Right ventricle myocardium inferior (tissue), 1 donor: ENCODE measurements at regions not wholly inside any gene's neighbourhood (a gene's known extent, or its start where the extent isn't known, plus 50 kb on each side); places are given as distances from the start of the nearest gene placed in this dataset.
"Not testable (repeated sequence)": the region's sequence is repeated elsewhere in the genome, so short reads cannot be mapped to it uniquely, and the experiment has no call there.

Experiments
- ATAC-seq: fragments of 200-7000 bp; cut with Tn5 transposase; one replicate; pipeline ENCODE4 v1.9.1; 2020; ENCODE audit warnings: mild to moderate bottlenecking, moderate library complexity
- DNase-seq: peaks from one replicate; pipeline ENCODE4 v3.0.0; 2021; ENCODE audit errors: missing footprints
- intact Hi-C: fragments of 100-400 bp; cut with DNase I; formaldehyde crosslinking; loops from one replicate; pipeline ENCODE4 v1.11.0; 2022
- donor health status: DM: no; HTN: yes; CAD: no; lungs with severe emphysema.

DNA sequence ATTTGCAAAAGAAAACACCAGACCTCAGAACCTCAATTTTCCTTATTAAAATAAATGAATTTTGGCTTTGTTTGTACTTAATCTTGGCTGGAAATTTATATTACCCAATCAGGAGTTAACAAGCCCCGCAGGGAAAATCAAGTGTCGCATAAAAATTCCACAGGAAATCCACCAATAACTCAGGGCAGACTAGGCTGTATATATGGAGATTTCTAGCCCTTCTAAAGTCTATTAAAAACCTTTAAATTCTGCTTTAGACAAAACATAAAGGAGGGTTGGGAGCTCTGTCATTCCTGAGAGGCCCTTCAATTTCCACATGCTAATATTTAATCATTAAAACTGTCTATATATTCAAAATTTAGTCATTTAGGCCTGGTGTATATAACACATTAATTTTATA lies 434.7 kb downstream of the CDH11 start:
- DNase-seq (no peak), ATAC-seq (no peak)
- intact Hi-C loops: no loop called here

DNA sequence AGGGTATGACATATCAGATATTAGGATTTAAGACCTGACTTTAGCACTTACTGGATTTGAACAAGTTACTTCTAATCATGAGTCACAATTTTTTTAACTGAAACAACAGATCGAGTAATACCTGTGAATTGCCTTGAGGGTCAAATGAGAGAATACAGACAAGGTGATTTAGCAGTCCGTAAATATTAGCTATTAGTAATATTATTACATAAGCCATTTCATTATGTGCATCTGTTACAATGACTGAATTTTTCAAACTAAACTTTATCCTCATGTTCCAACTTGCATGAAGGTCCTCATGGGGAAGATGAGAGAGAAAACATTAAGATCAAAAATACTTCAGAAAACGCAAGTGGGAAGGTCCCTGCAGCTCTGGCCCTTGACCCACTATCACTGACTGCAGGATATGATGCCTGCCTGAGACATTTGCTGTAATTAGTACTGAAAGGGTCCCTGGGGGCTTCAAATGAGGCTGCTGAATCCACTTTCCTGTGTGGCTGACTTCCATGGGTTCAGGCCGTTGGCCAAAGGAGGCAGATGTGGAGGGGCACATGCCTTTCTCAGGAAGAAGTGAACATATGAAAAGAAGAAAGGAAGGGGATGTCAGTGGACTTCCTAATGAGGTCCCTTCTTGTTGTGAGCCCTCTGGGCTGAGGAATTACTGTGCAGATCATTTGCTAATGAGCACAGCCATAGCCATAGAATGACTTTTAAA lies 441.7 kb downstream of the CDH11 start:
- intact Hi-C loops: no loop called here
- ATAC-seq (no peak), DNase-seq (no peak)

DNA sequence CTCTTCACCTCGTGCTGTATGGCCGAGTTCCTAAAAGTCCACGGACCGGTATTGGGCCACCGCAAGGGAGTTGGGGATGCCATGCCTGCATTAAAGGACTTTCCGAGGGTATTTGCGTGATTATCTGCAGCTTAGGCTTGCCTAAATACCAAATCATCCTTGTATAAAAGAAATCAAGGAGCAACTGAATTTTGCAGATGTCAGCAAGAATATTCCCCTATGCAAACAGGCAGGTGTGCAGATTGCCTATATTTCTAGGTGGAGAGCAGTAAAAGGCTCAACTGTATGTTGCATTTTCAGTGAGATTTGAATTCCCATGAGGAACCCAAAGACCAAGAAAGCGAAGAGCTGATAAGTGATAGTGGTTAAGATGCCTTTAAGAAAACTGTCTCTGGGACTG lies 452.3 kb downstream of the CDH11 start:
- DNase-seq (no peak), ATAC-seq (no peak)
- intact Hi-C loops: no loop called here

DNA sequence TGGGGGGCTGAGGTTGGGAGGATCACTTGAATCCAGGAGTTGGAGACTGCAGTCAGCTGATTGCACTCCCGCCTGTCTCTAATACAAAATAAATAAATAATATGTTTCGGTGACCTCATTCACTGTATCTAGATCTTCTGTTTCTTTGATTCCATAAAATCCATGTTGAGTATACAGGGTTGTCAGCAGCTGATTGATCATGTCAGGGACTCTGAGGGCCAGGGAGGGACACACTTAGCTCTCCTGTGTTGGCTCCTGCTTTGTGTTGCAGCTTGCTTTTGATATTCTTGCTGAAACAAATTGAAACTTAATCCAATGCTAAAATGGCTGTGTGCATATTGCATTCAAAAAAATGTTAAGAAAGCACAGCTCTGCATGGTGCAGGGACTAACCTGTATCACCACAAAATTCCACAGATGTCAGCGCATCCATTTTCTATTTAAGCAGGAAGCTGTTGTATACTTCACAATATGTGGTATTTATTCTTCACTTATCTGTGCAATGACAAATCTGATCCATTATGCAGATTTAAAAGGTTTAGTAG lies 454.5 kb downstream of the CDH11 start:
- DNase-seq (no peak), ATAC-seq (no peak)
- intact Hi-C loops: no loop called here

DNA sequence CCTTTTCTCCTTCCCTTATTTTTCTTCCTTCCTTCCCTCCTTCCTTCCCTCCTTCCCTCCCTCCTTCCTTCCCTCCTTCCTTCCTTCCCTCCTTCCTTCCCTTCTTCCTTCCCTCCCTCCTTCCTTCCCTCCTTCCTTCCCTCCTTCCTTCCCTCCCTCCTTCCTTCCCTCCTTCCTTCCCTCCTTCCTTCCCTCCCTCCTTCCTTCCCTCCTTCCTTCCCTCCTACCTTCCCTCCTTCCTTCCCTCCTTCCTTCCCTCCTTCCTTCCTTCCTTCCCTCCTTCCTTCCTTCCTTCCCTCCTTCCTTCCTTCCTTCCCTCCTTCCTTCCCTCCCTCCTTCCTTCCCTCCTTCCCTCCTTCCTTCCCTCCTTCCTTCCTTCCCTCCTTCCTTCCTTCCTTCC lies 459.6 kb downstream of the CDH11 start:
- DNase-seq, ATAC-seq, intact Hi-C loops: not testable (repeated sequence)

DNA sequence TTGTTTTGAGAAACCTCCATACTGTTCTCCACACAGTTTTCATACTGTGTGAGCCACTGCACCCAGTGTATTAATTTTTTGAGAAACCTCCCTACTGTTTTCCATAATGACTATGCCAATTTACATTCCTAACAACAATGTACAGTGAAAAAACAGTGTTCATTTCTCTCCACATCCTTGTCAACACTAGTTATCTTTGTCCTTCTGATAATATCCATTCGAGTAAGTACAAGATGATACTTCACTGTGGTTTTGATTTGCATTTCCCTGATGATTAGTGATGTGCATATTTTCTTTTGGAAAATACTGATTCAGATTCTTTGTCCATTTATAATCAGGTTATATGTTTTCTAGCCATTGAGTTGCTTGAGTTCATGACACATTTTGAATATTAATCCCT lies 462.0 kb downstream of the CDH11 start:
- ATAC-seq (no peak), DNase-seq (no peak)
- intact Hi-C loops: no loop called here

DNA sequence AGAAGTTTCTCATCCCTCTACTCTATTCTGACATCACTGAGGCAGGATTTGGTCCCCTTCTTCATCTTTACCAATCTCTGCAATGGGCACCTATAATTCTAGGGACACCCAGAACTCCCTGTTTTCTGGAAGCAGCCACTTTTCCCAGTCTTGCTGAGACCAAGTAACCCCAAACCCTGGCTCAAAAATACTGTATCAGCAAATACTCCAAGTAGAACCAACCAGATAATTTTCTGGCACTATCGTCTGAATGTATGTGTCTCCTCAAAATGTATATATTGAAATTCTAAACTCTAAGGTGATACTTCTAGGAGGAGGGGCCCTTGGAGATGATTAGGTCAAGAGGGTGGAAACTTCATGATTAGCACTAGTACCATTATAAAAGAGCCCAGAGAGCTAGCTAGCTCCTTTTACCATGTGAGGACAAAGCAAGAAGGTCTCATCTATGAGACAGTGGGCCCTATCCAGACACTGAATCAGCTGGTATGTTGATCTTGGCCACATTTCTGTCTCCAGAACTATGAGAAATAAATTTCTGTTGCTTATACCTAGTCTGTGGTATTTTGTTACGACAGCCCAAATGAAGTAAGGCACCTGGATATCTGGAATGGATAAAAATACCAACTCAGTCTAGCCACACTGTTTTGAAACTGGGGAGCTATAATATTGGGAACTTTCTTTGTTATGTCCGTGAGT lies 464.4 kb downstream of the CDH11 start:
- no peak for DNase-seq
- ATAC-seq: no peak
- intact Hi-C loops: no loop called here

DNA sequence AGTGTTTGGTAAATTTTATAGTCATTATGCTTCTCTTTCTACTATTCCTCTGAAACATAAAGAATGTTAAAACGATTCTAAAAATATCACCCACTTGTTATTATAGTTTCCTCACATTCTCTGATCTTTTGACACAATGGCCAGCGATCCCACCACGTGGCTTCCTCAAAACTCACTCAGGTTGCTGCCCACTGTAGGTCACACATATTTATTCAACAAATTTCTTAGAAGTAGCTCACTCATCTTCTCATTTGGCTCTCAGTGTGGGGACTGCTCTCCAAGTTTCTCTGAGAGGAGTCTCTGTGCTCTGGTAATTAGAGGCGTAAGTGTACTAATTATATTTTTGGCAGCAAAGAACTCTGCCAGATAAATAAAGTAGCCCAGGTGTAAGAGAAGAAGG lies 465.4 kb downstream of the CDH11 start:
- intact Hi-C loops: no loop called here
- ATAC-seq: no peak
- no peak for DNase-seq

DNA sequence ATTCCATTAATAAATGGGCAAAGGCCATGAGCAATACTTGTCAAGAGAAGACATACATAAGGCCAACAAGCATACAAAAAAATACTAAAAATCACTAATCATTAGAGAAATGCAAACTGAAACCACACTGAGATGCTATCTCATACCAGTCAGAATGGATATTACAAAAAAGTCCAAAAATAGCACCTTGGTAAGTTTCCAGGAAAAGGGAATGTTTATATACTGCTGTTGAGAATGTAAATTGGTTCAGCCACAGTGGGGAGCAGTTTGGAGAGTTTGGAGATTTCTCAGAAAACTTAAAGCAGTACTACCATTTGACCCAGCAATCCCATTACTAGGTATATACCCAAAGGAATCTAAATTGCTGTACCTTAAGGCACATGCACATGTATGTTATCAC lies 467.7 kb downstream of the CDH11 start:
- intact Hi-C loops: no loop called here
- ATAC-seq: no peak
- DNase-seq: no peak

DNA sequence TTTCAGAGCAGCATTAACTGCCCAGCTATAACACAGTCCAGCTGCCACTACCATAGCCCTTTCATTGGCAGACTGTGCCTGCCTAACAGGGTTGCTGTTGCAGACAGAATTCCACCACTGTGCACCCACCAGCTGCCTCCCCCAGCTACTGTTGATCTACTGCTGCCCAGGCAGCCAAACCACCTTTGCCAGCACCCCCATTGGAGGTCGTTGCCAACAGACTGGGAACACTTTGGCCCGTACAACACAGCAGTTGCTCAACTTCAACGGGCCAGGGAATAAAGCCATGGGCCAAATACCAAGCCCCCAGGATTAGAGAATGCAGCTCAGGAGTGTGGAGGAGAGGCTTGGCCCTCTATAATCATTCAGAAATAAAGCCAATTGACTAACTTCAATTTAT lies 473.6 kb downstream of the CDH11 start:
- intact Hi-C loops: no loop called here
- ATAC-seq (no peak), DNase-seq (no peak)

DNA sequence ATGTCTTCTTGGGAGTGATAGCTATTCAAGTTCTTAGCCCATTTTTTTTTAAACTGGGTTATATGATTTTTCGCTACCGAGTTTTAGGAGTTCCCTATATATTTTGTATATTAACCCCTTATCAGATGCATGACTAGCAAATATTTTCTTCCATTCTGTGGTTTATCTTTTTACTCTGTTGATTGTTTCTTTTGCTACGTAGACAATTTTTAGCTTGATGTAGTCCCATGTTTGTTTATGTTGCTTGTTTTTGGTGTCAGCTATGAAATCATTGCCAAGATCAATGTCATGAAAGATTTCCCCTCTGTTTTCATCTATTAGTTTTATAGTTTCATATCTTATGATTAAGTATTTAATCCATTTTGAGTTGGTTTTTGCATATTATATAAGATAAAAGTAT lies 480.5 kb downstream of the CDH11 start:
- ATAC-seq (no peak), DNase-seq (no peak)
- intact Hi-C loops: no loop called here

DNA sequence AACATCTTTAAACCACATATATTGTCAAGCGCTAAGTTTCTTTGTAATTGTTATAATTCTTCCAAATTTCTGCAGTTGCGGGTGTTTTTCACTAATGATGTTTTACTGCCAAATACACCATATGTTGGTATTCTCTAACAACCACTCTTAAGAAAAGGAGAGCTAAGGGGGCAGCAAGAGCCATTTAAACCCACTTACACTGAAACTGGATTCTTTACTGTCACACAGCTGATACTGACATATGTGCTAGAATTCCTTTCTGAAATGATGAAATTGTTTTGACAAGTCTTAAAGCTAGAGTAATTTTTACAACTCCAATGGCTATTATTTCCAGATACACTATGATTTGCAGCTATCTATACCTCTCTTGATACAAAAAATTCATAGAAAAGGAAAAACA lies 483.1 kb downstream of the CDH11 start:
- DNase-seq: no peak
- ATAC-seq: no peak
- intact Hi-C loops: no loop called here

DNA sequence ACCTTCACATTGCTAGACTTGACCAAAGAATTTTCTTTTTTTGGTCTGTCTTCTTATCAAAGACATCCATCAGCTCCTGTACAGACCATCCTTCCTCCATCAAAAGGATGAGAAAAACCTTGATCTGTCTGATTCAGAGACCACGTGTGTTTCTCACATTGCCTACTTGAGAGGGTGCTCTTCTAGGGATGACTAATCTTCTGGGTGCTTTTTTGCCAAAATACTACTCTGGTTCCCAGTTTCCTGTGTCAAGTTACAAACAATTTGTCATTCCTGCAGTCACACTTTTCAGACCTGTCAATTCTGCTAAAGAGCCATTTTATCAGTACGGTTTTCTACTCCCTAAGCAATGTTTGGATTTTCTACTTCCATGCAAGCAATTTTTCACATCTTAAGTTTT lies 492.2 kb downstream of the CDH11 start:
- ATAC-seq (no peak), DNase-seq (no peak)
- intact Hi-C loops: no loop called here

DNA sequence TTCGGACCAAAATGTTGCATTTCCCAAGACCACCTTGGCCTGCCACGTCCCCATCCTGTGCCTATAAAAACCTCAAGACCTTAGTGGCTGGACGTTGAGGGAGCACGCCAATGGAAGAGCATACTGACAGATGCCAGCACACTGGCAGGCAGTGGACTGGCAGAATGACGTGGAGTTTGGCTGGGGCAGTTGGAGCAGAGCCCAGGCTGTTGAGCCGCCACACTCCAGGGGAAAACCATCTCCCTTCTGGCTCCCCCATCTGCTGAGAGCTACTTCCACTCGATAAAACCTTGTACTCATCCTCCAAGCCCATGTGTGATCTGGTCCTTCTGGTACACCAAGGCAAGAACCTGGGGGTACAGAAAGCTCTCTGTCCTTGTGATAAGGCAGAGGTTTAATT lies 494.1 kb downstream of the CDH11 start:
- intact Hi-C loops: no loop called here
- DNase-seq (peak; percentile 75), ATAC-seq (peak; percentile 85)

DNA sequence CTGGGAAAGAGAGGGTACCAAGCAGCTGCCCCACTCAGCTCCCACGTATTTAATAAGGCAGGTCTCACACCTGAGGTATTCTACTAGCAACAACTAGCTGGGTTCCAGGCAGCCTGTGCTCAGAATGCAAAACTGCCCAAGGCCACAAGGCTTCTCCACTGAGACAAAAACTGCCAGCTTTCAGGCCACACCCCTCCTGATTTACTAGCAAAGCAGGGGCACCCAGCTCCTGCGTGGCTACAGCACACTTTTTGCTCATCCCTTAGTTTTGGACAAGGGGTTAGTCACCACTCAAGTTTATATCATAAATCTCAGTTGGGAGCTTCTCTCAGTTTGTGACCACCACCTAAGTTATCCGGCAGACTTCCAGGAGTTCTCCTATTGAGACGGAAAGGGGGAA lies 494.6 kb downstream of the CDH11 start:
- no peak for ATAC-seq
- intact Hi-C loops: no loop called here

DNA sequence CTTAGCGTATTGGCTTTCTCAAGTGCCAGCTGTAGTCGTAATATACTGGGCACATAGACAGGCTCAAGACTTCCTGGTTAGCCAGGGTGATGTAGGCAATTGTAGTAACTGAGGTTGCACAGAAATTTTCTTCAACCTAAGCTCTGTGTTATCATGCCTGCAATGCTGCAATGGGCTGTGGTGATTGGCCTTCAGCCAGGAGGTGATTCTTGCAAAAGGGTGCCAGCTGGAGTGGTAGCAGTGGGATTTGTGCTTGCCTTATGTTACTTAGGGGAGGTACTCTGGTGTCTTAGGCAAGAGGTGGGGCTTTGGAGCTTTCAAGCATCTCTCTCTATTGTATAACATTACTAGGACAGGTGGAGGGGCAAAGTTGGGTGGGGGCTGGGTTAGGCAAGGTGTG lies 495.1 kb downstream of the CDH11 start:
- DNase-seq (no peak), ATAC-seq (no peak)
- intact Hi-C loops: no loop called here

More for the DNA sequence above, 494.6 kb downstream of the CDH11 start:
- DNase-seq: no peak

DNA sequence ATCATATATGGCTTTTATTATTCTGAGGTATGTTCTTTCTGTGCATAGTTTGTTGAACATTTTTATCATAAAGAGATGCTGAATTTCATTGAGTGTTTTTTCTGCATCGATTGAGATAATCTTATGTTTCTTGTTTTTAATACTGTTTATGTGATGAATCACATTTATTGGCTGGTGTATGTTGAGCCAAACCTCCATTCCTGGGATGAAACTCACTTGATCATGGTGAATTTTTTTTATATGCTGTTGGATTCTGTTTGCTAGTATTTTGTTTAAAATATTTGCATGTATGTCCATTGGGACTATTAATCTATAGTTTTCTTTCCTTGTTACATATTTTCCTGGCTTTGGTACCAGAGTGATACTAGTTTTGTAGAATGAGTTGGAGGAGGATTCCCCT lies 500.2 kb downstream of the CDH11 start:
- no peak for ATAC-seq
- intact Hi-C loops: no loop called here
- no peak for DNase-seq

DNA sequence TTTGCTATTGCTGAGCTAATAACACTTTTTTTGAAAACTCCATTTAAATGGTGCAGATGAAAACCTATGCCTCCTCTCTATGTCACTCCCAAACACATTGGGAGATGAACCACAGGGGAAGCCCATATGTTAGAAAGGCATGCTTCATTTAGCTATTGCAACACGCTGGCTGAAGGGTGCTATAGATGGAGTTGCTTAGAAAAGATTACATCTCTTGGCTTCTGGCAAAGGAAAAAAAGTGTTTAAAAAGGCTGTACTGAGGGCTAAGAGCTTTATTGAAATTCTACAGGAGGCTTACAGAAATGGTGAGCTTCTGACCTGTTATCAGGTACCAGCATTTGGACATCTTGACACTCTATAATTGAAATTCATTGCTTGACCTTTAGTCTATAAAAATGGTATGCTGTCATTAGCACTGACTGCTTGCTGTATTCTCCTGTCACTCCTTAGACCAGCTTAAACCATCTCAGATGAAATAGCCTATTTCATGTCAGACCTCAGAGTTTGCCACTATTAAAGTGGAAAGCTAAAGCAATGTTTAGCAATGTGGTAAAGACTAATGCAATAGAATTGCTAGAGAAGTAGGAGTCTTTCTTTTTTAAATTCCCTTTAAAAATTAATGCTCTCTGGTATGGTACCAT lies 503.9 kb downstream of the CDH11 start:
- DNase-seq (no peak), ATAC-seq (no peak)
- intact Hi-C loops: no loop called here

DNA sequence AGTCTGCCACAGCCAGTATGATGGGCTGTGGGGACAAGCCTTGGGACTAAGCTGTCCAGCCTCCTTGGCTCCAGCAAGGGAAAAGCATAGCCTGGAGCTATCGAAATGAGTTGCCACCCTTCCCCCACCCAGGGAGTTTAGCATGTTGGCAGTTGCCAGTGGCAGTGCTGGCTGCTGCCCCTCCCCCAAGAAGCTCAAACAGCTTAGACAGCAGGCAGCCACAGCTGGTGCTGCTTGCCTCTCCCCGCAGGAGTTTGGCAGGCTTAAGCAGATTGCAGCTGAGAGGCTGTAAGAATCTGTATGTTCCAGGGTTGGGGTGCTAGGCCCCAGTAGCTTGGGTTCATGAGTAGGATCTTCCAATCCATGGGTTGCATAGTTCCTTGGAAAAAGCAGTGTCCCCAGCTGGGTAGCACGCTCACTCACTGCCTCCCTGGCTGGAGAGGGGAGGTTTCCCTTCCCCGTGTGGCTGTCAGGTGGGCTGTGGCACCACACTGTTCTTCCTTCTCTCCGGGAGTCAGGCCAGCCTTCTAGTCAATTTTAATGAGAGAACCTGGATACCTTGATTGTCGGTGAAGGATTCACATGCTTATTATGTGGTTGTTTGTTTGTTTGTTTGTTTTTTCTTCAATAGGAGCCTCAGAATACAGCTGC lies 506.1 kb downstream of the CDH11 start:
- ATAC-seq (peak; percentile 20), DNase-seq (peak; percentile 59)
- intact Hi-C loops: no loop called here

DNA sequence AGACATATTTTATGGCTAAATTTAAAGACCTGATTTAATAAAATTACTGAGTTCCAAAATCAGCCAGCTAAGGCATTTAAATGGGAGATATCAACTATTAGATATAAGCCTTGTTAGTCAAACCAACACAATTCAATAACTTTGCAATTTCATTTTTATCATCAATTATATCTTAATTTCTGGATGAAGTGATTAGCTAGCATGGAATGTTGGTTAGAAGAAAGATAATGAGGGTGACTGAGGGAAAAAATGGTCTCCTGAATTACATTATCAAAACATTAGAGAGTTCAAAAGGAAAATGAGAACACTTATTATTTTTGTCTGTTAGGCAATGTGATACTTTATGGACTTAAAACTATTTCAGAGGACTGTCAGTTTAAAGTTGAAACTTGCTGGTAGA lies 525.7 kb downstream of the CDH11 start:
- DNase-seq: no peak
- intact Hi-C loops: no loop called here
- no peak for ATAC-seq
